B cell (primary cell): ENCODE measurements at regions not wholly inside any gene's neighbourhood (a gene's known extent, or its start where the extent isn't known, plus 50 kb on each side); places are given as distances from the start of the nearest gene placed in this dataset.

ENCODE experiments used
- ATAC-seq: fragments of 200-7000 bp; cut with Tn5 transposase; one replicate; pipeline ENCODE4 v1.10.0; 2021; ENCODE audit warnings: low read depth, mild to moderate bottlenecking, moderate number of reproducible peaks, moderate library complexity
- CTCF ChIA-PET: fragments of 350-600 bp; sonication (Branson Sonifier 250); formaldehyde crosslinking; loops from one replicate; lab custom pipeline; 2021; ENCODE audit warnings: antibody characterized with exemption, inconsistent platforms; lab: Charles Lee
- POLR2A ChIA-PET: fragments of 350-600 bp; sonication (Branson Sonifier 250); formaldehyde crosslinking; loops from one replicate; lab custom pipeline; 2021; ENCODE audit warnings: antibody characterized with exemption; lab: Charles Lee
- DNase-seq: peaks from one replicate; pipeline ENCODE4 v3.0.0; 2013
- H2AFZ ChIP-seq: 2 replicates; pipeline ENCODE4 v1.6.1; 2012; ENCODE audit warnings: mild to moderate bottlenecking, low read depth, low read length; ENCODE audit not compliant: insufficient read depth, poor library complexity, severe bottlenecking
- H3K27ac ChIP-seq, 2 donors: 1 replicate in 1 of 2; 2 replicates in 1 of 2; pipeline ENCODE4 v1.5.1; 2012 to 2013; ENCODE audit warnings: low read length in 2 of 2, mild to moderate bottlenecking in 2 of 2, moderate library complexity in 1 of 2
- H3K27me3 ChIP-seq, 4 experiments: fragments of 200-600 bp in 1 of 4; sonication (generic) in 1 of 4; replicated peaks in 1 of 4; 1 replicate in 2 of 4; 2 replicates in 2 of 4; pipeline versions ENCODE4 v1.6.1 to v1.7.0; 2013 to 2016; ENCODE audit warnings: low read length in 3 of 4, mild to moderate bottlenecking in 2 of 4, mixed read lengths in 1 of 4, moderate library complexity in 1 of 4; ENCODE audit not compliant: insufficient read depth in 4 of 4, control insufficient read depth in 3 of 4; ENCODE audit errors: control extremely low read depth in 1 of 4
- H3K36me3 ChIP-seq, 2 experiments: replicated peaks in 1 of 2; 1 replicate in 1 of 2; 2 replicates in 1 of 2; pipeline versions ENCODE4 v1.6.1 to v1.7.1; 2013; ENCODE audit warnings: low read length in 1 of 2; ENCODE audit not compliant: insufficient read depth in 2 of 2, control insufficient read depth in 1 of 2; ENCODE audit errors: control extremely low read depth in 1 of 2, extremely low read depth in 1 of 2
- H3K4me1 ChIP-seq, 2 donors: fragments of 200-600 bp in 1 of 2; sonication (generic) in 1 of 2; 1 replicate in 1 of 2; 2 replicates in 1 of 2; pipeline versions ENCODE4 v1.5.1 to v1.6.1; 2013 to 2017; ENCODE audit warnings: low read length in 2 of 2; ENCODE audit not compliant: control insufficient read depth in 2 of 2, insufficient read depth in 2 of 2
- H3K4me2 ChIP-seq: replicated peaks from 2 replicates; pipeline ENCODE3; 2012; ENCODE audit warnings: mild to moderate bottlenecking, low read depth, low read length; ENCODE audit not compliant: poor library complexity, severe bottlenecking
- H3K4me3 ChIP-seq, 5 experiments: fragments of 200-600 bp in 1 of 5; sonication (generic) in 1 of 5; 1 replicate in 3 of 5; 2 replicates in 2 of 5; pipeline versions ENCODE4 v1.5.1 to v1.7.0; 2011 to 2016; ENCODE audit warnings: low read length in 4 of 5, mild to moderate bottlenecking in 4 of 5, low read depth in 2 of 5, control low read depth in 1 of 5, moderate library complexity in 1 of 5; ENCODE audit not compliant: insufficient read depth in 1 of 5; ENCODE audit errors: control extremely low read depth in 1 of 5, extremely low read depth in 1 of 5
- H3K79me2 ChIP-seq: fragments of 200-600 bp; sonication (generic); one replicate; pipeline ENCODE4 v1.6.0; 2016; ENCODE audit warnings: low read length; ENCODE audit not compliant: control insufficient read depth, insufficient read depth
- H3K9ac ChIP-seq: fragments of 200-600 bp; sonication (generic); 2 replicates; pipeline ENCODE4 v1.6.1; 2017; ENCODE audit warnings: mild to moderate bottlenecking, low read length, moderate library complexity
- H3K9me3 ChIP-seq, 3 donors: one replicate each; pipeline versions ENCODE4 v1.6.1 to v1.7.1; 2013; ENCODE audit warnings: low read length in 2 of 3; ENCODE audit not compliant: control insufficient read depth in 2 of 3, insufficient read depth in 1 of 3; ENCODE audit errors: control extremely low read depth in 1 of 3
- H4K20me1 ChIP-seq: 2 replicates; pipeline ENCODE4 v1.6.0; 2012; ENCODE audit warnings: mild to moderate bottlenecking, low read length; ENCODE audit not compliant: insufficient read depth, control insufficient read depth, poor library complexity, severe bottlenecking
- H3K27ac Mint-ChIP-seq: one replicate; pipeline ENCODE4 v1.8.0; 2021; ENCODE audit warnings: mixed read lengths
- H3K27me3 Mint-ChIP-seq: one replicate; pipeline ENCODE4 v1.8.0; 2021; ENCODE audit warnings: mixed read lengths
- H3K4me1 Mint-ChIP-seq: one replicate; pipeline ENCODE4 v1.8.0; 2021; ENCODE audit warnings: mixed read lengths
- H3K4me3 Mint-ChIP-seq: one replicate; pipeline ENCODE4 v1.8.0; 2021; ENCODE audit warnings: mixed read lengths
- H3K9me3 Mint-ChIP-seq: one replicate; pipeline ENCODE4 v1.8.0; 2022; ENCODE audit warnings: mixed read lengths; ENCODE audit not compliant: insufficient read depth
- EZH2 ChIP-seq: IDR thresholded peaks from 2 replicates; pipeline ENCODE4 v1.6.1; 2012; ENCODE audit warnings: borderline replicate concordance, low read depth, mild to moderate bottlenecking, moderate library complexity, low read length; ENCODE audit not compliant: insufficient read depth, poor library complexity, severe bottlenecking
- WGBS: methylation state at CpG from one replicate; pipeline ENCODE4 v1.1.5; 2013; ENCODE audit warnings: missing lambda C conversion rate; ENCODE audit not compliant: insufficient coverage; 5-methylcytosine and 5-hydroxymethylcytosine counted together
- intact Hi-C: fragments of 100-400 bp; cut with micrococcal nuclease; formaldehyde crosslinking; loops from one replicate; pipeline ENCODE4 v1.10.0; 2022
- TF ChIP-seq, protein P1 (sequence below): fragments of 200-600 bp; IDR thresholded peaks from one replicate; pipeline ENCODE4 v1.8.0; 2022; ENCODE audit warnings: antibody characterized with exemption, mild to moderate bottlenecking

DNA sequence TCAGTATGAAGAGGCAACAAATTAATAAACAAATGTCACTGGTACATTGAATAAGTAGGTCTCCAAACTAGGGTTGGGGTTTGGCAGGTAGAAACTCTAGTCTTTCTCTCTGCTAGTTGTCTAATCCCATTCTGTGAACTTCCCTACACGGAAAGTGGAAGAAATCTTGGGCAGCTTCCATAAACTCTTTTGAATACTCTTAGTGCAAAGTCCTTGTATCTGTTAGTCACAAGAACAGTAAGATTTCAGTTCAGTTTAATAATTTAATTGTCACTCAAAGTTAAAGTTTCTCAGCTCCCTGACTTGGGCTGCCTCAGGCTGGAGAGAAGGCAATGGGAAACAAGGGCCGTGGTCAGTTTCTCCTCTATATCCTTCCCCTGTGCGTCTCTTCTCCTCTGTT is 135.4 kb upstream of the MDM1 start:
- no peak overlapping the region for H3K4me3 ChIP-seq
- Mint-ChIP-seq H3K4me3 (no peak overlapping the region), H3K27me3 (peaks cover 5% of the 10 kb centered on the region), H3K9me3 (no peaks in the 10 kb centered on the region), H3K4me1 (peaks cover 6% of the 10 kb centered on the region), H3K27ac (no peak overlapping the region)
- no peak overlapping the region for H3K27ac ChIP-seq
- H3K36me3 ChIP-seq: no peaks in the 10 kb centered on the region
- intact Hi-C loops: no loop called here
- H3K79me2 ChIP-seq: no peaks in the 10 kb centered on the region
- ChIA-PET POLR2A (no interaction called here), CTCF (interaction anchor here (1.1 kb wide), 1 partner anchor 12 kb away, joined by 3 read pairs; no protein-coding TSS in a partner anchor)
- no peak for ATAC-seq
- H3K27me3 ChIP-seq: no peaks in the 10 kb centered on the region
- no peaks in the 10 kb centered on the region for H4K20me1 ChIP-seq
- no peak overlapping the region for H3K4me2 ChIP-seq
- no peaks in the 10 kb centered on the region for H3K4me1 ChIP-seq
- no peak overlapping the region for H2AFZ ChIP-seq
- no peaks in the 10 kb centered on the region for H3K9me3 ChIP-seq
- 100% methylated on average over 1 of the region's 3 CpGs for WGBS
- TF ChIP-seq, protein P1, sequence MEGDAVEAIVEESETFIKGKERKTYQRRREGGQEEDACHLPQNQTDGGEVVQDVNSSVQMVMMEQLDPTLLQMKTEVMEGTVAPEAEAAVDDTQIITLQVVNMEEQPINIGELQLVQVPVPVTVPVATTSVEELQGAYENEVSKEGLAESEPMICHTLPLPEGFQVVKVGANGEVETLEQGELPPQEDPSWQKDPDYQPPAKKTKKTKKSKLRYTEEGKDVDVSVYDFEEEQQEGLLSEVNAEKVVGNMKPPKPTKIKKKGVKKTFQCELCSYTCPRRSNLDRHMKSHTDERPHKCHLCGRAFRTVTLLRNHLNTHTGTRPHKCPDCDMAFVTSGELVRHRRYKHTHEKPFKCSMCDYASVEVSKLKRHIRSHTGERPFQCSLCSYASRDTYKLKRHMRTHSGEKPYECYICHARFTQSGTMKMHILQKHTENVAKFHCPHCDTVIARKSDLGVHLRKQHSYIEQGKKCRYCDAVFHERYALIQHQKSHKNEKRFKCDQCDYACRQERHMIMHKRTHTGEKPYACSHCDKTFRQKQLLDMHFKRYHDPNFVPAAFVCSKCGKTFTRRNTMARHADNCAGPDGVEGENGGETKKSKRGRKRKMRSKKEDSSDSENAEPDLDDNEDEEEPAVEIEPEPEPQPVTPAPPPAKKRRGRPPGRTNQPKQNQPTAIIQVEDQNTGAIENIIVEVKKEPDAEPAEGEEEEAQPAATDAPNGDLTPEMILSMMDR: no peak
- no peak overlapping the region for H3K9ac ChIP-seq
- DNase-seq: no peak

DNA sequence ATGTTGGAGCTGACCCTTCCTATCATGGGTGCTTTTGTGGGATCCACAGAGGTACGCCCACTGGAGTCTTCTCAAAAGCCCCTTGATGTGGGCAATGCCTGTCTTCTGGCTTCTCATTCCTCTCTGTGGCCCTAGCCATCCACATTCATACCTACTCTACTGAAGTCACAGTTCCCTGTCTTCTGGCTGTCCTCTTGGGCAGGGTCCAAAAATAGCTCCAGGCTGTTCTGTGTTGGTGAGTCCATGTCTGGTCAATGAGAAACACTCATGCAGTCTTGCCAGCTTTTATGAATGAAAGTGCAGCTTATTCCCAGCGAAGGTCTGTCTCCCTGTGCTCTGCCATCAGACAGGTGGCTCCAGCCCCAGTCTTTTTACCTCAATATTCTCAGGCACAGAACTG is 135.9 kb upstream of the MDM1 start:
- Histone ChIP-seq H3K79me2 (no peaks in the 10 kb centered on the region), H3K9ac (no peak overlapping the region), H4K20me1 (no peaks in the 10 kb centered on the region), H3K27ac (no peak overlapping the region), H2AFZ (no peak overlapping the region), H3K4me3 (no peak overlapping the region), H3K4me1 (no peaks in the 10 kb centered on the region), H3K9me3 (no peaks in the 10 kb centered on the region), H3K27me3 (no peaks in the 10 kb centered on the region), H3K36me3 (no peaks in the 10 kb centered on the region), H3K4me2 (no peak overlapping the region)
- intact Hi-C loops: no loop called here
- no peak for DNase-seq
- 100% methylated on average over 2 of the region's 2 CpGs for WGBS
- no peak overlapping the region for H3K4me3 Mint-ChIP-seq
- H3K4me1 Mint-ChIP-seq: peaks cover 3% of the 10 kb centered on the region
- POLR2A ChIA-PET: no interaction called here
- H3K27ac Mint-ChIP-seq: no peak overlapping the region
- peaks cover 5% of the 10 kb centered on the region for H3K27me3 Mint-ChIP-seq
- CTCF ChIA-PET: interaction anchor here (1.1 kb wide), 1 partner anchor 12 kb away, joined by 3 read pairs; no protein-coding TSS in a partner anchor
- ATAC-seq: no peak
- no peaks in the 10 kb centered on the region for H3K9me3 Mint-ChIP-seq
- TF ChIP-seq EZH2: no peak
- TF ChIP-seq, protein P1: no peak
